A673 (cell line): ENCODE measurements at regions not wholly inside any gene's neighbourhood (a gene's known extent, or its start where the extent isn't known, plus 50 kb on each side); places are given as distances from the start of the nearest gene placed in this dataset.
"Not testable (repeated sequence)": the region's sequence is repeated elsewhere in the genome, so short reads cannot be mapped to it uniquely, and the experiment has no call there.

Experiments
- BruUV-seq: library from RNA; stranded (reverse); fragments of 400-500 nt; replicated peaks from 2 replicates; lab custom pipeline; 2021; lab: Mats Ljungman, UMichigan
- CTCF ChIA-PET: fragments of 300-600 bp; sonication (Branson Sonifier 250); formaldehyde crosslinking; loops from one replicate; lab custom pipeline; 2022; ENCODE audit warnings: antibody characterized with exemption; lab: Charles Lee
- POLR2A ChIA-PET: fragments of 300-600 bp; sonication (Branson Sonifier 250); formaldehyde crosslinking; loops from one replicate; lab custom pipeline; 2022; ENCODE audit warnings: antibody characterized with exemption; ENCODE audit not compliant: low non-redundant PET; lab: Charles Lee
- DNase-seq: peaks from one replicate; pipeline ENCODE4 v3.0.0-alpha.2; 2015; ENCODE audit warnings: low spot score
- H3K27ac ChIP-seq: fragments of 200-600 bp; sonication (generic); 2 replicates; pipeline ENCODE4 v1.5.1; 2016; ENCODE audit warnings: mixed run types, low read depth, mild to moderate bottlenecking, mixed read lengths, antibody characterized with exemption, low read length; ENCODE audit not compliant: poor library complexity, severe bottlenecking
- H3K27me3 ChIP-seq: fragments of 200-600 bp; sonication (generic); replicated peaks from 2 replicates; pipeline ENCODE4 v1.6.1; 2017; ENCODE audit warnings: mixed run types, low read depth, mild to moderate bottlenecking, mixed read lengths, antibody characterized with exemption, low read length; ENCODE audit not compliant: insufficient read depth, poor library complexity
- H3K36me3 ChIP-seq: fragments of 200-600 bp; sonication (generic); 2 replicates; pipeline ENCODE4 v1.6.1; 2016; ENCODE audit warnings: mixed run types, mild to moderate bottlenecking, mixed read lengths, antibody characterized with exemption, low read length; ENCODE audit not compliant: insufficient read depth, poor library complexity, severe bottlenecking
- H3K4me1 ChIP-seq: fragments of 200-600 bp; sonication (generic); 2 replicates; pipeline ENCODE4 v1.6.1; 2017; ENCODE audit warnings: mixed run types, mild to moderate bottlenecking, mixed read lengths, antibody characterized with exemption, low read length; ENCODE audit not compliant: insufficient read depth, poor library complexity, severe bottlenecking
- H3K4me3 ChIP-seq: fragments of 200-600 bp; sonication (generic); 2 replicates; pipeline ENCODE4 v1.5.1; 2016; ENCODE audit warnings: low read depth, mixed run types, mild to moderate bottlenecking, mixed read lengths, low read length; ENCODE audit not compliant: poor library complexity, severe bottlenecking
- H3K9me3 ChIP-seq: fragments of 200-600 bp; sonication (generic); 2 replicates; pipeline ENCODE4 v1.6.1; 2016; ENCODE audit warnings: mixed run types, low read depth, mild to moderate bottlenecking, mixed read lengths, antibody characterized with exemption, low read length; ENCODE audit not compliant: poor library complexity, severe bottlenecking
- EZH2 ChIP-seq: fragments of 200-600 bp; sonication (generic); IDR thresholded peaks from 2 replicates; pipeline ENCODE4 v1.6.1; 2017; ENCODE audit warnings: borderline replicate concordance, low read depth, mild to moderate bottlenecking, mixed read lengths, antibody characterized with exemption, low read length; ENCODE audit not compliant: poor library complexity, severe bottlenecking
- intact Hi-C: fragments of 100-400 bp; cut with micrococcal nuclease; formaldehyde crosslinking; loops from one replicate; pipeline ENCODE4 v1.10.0; 2022; ENCODE audit not compliant: unreplicated experiment
- TF ChIP-seq, protein P1 (sequence below): fragments of 300-800, 200-600 bp; sonication (generic); conservative IDR thresholded peaks from 2 replicates; pipeline ENCODE4 v1.5.1; 2017; ENCODE audit warnings: low read depth, mild to moderate bottlenecking, antibody characterized with exemption, low read length, moderate library complexity, mixed read lengths

DNA sequence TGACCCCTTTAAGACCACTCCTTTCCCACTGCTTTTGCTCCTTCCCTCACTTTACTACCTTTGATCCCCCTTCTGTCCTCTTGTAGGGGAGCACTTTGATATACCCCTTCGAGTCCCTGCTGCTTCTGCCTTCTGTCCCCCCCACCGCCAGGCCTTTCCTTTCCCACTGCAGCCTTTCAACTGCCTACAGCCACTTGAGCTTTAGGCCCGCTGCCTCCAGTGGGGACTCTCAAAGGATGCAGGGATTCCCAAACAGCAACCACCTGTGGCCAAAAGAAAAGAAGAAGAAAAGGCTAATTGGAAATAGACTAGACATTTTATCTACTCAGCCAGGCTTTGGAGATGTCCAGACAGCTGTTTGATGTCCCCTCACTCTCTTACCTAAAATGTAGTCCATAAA, 77.0 kb upstream of the DTNBP1 start:
- Histone ChIP-seq H3K9me3 (no peaks in the 10 kb centered on the region), H3K36me3 (no peaks in the 10 kb centered on the region), H3K4me3 (no peak overlapping the region), H3K27me3 (no peaks in the 10 kb centered on the region), H3K27ac (no peak overlapping the region), H3K4me1 (no peaks in the 10 kb centered on the region)
- intact Hi-C loops, result no loop called here
- POLR2A ChIA-PET, result no interaction called here
- BruUV-seq, result no TSS peak
- TF ChIP-seq, protein P1, sequence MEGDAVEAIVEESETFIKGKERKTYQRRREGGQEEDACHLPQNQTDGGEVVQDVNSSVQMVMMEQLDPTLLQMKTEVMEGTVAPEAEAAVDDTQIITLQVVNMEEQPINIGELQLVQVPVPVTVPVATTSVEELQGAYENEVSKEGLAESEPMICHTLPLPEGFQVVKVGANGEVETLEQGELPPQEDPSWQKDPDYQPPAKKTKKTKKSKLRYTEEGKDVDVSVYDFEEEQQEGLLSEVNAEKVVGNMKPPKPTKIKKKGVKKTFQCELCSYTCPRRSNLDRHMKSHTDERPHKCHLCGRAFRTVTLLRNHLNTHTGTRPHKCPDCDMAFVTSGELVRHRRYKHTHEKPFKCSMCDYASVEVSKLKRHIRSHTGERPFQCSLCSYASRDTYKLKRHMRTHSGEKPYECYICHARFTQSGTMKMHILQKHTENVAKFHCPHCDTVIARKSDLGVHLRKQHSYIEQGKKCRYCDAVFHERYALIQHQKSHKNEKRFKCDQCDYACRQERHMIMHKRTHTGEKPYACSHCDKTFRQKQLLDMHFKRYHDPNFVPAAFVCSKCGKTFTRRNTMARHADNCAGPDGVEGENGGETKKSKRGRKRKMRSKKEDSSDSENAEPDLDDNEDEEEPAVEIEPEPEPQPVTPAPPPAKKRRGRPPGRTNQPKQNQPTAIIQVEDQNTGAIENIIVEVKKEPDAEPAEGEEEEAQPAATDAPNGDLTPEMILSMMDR, result no peak
- TF ChIP-seq EZH2, result no peak
- no peak for DNase-seq
- CTCF ChIA-PET, result no interaction called here

DNA sequence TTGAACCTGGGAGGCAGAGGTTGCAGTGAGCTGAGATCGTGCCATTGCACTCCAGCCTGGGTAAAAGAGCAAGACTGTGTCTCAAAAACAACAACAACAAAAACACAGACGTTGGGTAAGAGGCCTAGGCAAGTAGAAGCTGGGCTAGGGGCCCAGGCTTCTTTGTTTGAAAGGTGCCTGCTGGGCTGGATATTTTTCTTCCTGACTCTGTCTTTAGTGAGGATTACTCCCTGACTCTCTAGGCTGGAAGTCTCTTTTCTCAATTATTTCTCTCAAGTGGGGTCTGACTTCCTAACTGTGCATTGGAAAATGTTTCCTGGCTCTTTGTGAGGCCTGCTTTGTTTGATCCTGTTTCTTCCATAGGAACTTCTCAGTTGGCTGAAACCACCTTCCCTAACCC, 76.5 kb upstream of the DTNBP1 start:
- Histone ChIP-seq H3K9me3 (no peaks in the 10 kb centered on the region), H3K4me3 (no peak overlapping the region), H3K36me3 (no peaks in the 10 kb centered on the region), H3K27ac (no peak overlapping the region), H3K4me1 (no peaks in the 10 kb centered on the region), H3K27me3 (no peaks in the 10 kb centered on the region)
- TF ChIP-seq, protein P1, result no peak
- TF ChIP-seq EZH2, result no peak
- no peak for DNase-seq
- BruUV-seq, result no TSS peak
- intact Hi-C loops, result no loop called here
- ChIA-PET POLR2A (no interaction called here), CTCF (no interaction called here)

DNA sequence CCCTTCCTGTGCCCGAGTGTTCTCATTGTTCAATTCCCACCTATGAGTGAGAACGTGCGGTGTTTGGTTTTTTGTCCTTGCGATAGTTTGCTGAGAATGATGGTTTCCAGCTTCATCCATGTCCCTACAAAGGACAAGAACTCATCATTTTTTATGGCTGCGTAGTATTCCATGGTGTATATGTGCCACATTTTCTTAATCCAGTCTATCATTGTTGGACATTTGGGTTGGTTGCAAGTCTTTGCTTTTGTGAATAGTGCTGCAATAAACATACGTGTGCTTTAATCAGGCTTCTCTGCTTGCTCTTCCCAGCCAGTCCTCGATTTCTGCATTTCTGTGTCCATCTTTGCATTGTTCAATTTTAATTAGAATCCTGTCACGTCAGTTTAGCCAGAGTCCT, 75.4 kb upstream of the DTNBP1 start:
- H3K27me3 ChIP-seq, BruUV-seq, intact Hi-C loops, POLR2A ChIA-PET, CTCF ChIA-PET, H3K4me3 ChIP-seq, H3K4me1 ChIP-seq, H3K27ac ChIP-seq, DNase-seq, H3K9me3 ChIP-seq, H3K36me3 ChIP-seq: not testable (repeated sequence)

DNA sequence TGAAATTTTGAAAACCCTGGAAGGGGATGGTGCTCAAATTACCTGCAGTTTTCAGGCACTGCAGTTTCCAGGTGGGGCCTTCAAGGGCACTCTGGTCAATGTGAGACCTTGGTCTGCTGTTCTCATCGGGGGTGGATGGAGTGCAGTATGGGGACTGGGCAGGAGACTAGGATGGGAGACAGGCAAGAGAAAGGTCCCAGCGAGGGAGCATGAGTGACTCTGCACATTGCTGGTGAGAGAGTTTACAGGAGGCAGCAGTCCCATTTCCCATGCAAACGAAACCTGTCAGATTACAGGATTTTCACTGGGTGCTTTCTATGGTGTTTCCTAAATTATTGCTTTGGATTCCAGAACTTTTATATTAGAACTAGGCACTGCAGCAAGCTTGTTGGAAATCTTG, 73.5 kb upstream of the DTNBP1 start:
- no peak overlapping the region for H3K27ac ChIP-seq
- TF ChIP-seq, protein P1, result no peak
- no peak for TF ChIP-seq EZH2
- H3K9me3 ChIP-seq, result no peaks in the 10 kb centered on the region
- intact Hi-C loops, result no loop called here
- H3K36me3 ChIP-seq, result no peaks in the 10 kb centered on the region
- H3K27me3 ChIP-seq, result no peaks in the 10 kb centered on the region
- H3K4me3 ChIP-seq, result no peak overlapping the region
- POLR2A ChIA-PET, result no interaction called here
- CTCF ChIA-PET, result no interaction called here
- DNase-seq, result no peak
- no peaks in the 10 kb centered on the region for H3K4me1 ChIP-seq
- BruUV-seq, result no TSS peak
